Tibial artery (tissue), 4 donors: ENCODE measurements at regions not wholly inside any gene's neighbourhood (a gene's known extent, or its start where the extent isn't known, plus 50 kb on each side); places are given as distances from the start of the nearest gene placed in this dataset.
A peak's percentile ranks its signal among the peaks of the same experiment; 100 is the strongest.

Source experiments
- DNase-seq, 2 donors: peaks; one replicate each; pipeline ENCODE4 v3.0.0-alpha.2; 2019
- H3K27ac ChIP-seq, 2 donors: fragments of 200-600 bp; sonication (generic) in 1 of 2; 1 replicate in 1 of 2; 2 replicates in 1 of 2; pipeline ENCODE4 v1.5.1; 2018 to 2019; ENCODE audit warnings: mild to moderate bottlenecking in 1 of 2
- H3K27me3 ChIP-seq, 2 donors: fragments of 200-600 bp; sonication (generic) in 1 of 2; one replicate each; pipeline versions ENCODE4 v1.5.1 to v1.6.0; 2016 to 2019
- H3K36me3 ChIP-seq, 3 donors: fragments of 200-600 bp; sonication (generic) in 2 of 3; one replicate each; pipeline ENCODE4 v1.5.1; 2016 to 2019; ENCODE audit warnings: mild to moderate bottlenecking in 2 of 3
- H3K4me1 ChIP-seq, 4 donors: fragments of 200-600 bp; sonication (generic) in 2 of 4; 1 replicate in 3 of 4; 2 replicates in 1 of 4; pipeline ENCODE4 v1.5.1; 2016 to 2019
- H3K4me3 ChIP-seq, 2 donors: fragments of 200-600 bp; sonication (generic) in 1 of 2; 1 replicate in 1 of 2; 2 replicates in 1 of 2; pipeline ENCODE4 v1.5.1; 2018 to 2019; ENCODE audit warnings: mild to moderate bottlenecking in 2 of 2
- H3K9me3 ChIP-seq, 3 donors: fragments of 200-600 bp; sonication (generic) in 1 of 3; one replicate each; pipeline ENCODE4 v1.5.1; 2016 to 2019
- intact Hi-C: fragments of 100-400 bp; cut with DNase I; formaldehyde crosslinking; loops from one replicate; pipeline ENCODE4 v1.15.0; 2023; ENCODE audit warnings: low total_unique reads
- TF ChIP-seq, protein P1 (sequence below), 2 experiments: fragments of 200-600 bp in 1 of 2; fragments of 450-650 bp in 1 of 2; IDR thresholded peaks; one replicate each; pipeline ENCODE4 v1.5.1; 2017 to 2019; ENCODE audit warnings: antibody characterized with exemption in 2 of 2, mild to moderate bottlenecking in 1 of 2, moderate library complexity in 1 of 2

DNA sequence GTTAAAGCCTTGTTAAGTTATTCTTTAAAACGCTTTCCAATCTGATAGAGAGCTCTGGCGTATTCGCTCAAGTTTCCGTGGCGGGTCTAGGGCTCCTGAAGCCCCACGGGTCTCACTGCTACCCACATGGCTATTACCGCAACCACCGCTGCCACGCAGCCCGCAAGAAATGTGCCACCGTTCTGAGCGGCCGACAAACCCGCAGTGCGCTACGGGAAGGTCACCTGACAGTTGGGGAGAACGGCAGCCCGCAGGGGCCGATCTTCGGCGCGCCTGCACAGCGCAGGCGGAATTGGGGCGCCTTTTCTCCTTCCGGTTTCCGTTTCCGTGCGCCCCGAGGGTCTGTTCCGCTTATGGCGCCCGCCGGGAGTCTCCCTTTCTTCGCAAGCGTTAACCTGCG is 76.6 kb upstream of the SNRPN start:
- no peak for DNase-seq
- Histone ChIP-seq H3K36me3 (no peaks in the 10 kb centered on the region), H3K27ac (peak overlapping the region; percentile 21 to 23), H3K4me3 (peak overlapping the region; percentile 42 to 48), H3K4me1 (no peaks in the 10 kb centered on the region), H3K27me3 (no peaks in the 10 kb centered on the region), H3K9me3 (peaks cover 0 to 5% (median 0%) of the 10 kb centered on the region in 3 donors)
- TF ChIP-seq, protein P1, sequence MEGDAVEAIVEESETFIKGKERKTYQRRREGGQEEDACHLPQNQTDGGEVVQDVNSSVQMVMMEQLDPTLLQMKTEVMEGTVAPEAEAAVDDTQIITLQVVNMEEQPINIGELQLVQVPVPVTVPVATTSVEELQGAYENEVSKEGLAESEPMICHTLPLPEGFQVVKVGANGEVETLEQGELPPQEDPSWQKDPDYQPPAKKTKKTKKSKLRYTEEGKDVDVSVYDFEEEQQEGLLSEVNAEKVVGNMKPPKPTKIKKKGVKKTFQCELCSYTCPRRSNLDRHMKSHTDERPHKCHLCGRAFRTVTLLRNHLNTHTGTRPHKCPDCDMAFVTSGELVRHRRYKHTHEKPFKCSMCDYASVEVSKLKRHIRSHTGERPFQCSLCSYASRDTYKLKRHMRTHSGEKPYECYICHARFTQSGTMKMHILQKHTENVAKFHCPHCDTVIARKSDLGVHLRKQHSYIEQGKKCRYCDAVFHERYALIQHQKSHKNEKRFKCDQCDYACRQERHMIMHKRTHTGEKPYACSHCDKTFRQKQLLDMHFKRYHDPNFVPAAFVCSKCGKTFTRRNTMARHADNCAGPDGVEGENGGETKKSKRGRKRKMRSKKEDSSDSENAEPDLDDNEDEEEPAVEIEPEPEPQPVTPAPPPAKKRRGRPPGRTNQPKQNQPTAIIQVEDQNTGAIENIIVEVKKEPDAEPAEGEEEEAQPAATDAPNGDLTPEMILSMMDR (IDR thresholded peaks at IDR 0.05): no peak
- intact Hi-C loops: no loop called here

DNA sequence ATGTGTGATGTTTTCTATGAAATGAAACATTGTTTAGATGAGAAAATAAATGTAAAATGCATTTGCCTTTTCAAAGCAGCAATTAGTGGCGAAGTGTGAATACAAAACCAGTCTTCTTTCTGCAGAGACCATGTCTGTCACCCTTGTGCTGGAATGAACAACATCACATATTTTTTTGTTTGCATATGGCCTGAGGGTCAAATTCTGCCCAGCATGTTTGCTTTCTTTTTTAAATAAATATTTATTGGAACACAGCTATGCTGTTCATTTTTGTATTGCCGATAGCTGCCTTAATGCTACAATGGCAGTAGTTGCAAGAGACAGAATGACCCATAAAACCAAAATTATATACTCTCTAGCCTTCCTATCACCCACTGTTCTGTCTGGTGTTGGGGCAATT is 75.3 kb upstream of the SNRPN start:
- H3K27ac ChIP-seq: no peak overlapping the region
- H3K4me1 ChIP-seq: no peaks in the 10 kb centered on the region
- no peak overlapping the region for H3K4me3 ChIP-seq
- no peaks in the 10 kb centered on the region for H3K27me3 ChIP-seq
- no peaks in the 10 kb centered on the region for H3K36me3 ChIP-seq
- intact Hi-C loops: no loop called here
- no peak for DNase-seq
- peaks cover 0 to 5% (median 0%) of the 10 kb centered on the region in 3 donors for H3K9me3 ChIP-seq
- TF ChIP-seq, protein P1 (IDR thresholded peaks at IDR 0.05): no peak

DNA sequence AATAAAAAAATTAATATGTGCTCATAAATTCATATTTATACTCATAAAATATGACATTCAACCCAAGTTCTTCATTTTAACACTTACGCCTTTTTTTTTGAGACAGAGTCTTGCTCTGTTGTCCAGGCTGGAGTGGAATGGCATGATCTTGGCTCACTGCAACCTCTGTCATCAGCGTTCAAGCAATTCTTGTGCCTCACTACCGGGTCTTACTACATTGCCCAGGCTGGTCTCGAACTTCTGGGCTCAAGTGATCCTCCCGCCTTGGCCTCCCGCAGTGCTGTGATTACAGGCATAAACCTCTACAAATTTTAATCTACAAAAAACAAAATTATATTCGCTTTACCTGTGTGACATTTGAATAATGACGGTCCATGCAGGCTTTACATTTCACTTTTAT is 74.1 kb upstream of the SNRPN start:
- H3K4me3 ChIP-seq: no peak overlapping the region
- H3K4me1 ChIP-seq: no peaks in the 10 kb centered on the region
- H3K27me3 ChIP-seq: no peaks in the 10 kb centered on the region
- intact Hi-C loops: no loop called here
- no peak for DNase-seq
- TF ChIP-seq, protein P1 (IDR thresholded peaks at IDR 0.05): no peak
- no peaks in the 10 kb centered on the region for H3K36me3 ChIP-seq
- H3K27ac ChIP-seq: no peak overlapping the region
- peaks cover 0 to 5% (median 0%) of the 10 kb centered on the region in 3 donors for H3K9me3 ChIP-seq

DNA sequence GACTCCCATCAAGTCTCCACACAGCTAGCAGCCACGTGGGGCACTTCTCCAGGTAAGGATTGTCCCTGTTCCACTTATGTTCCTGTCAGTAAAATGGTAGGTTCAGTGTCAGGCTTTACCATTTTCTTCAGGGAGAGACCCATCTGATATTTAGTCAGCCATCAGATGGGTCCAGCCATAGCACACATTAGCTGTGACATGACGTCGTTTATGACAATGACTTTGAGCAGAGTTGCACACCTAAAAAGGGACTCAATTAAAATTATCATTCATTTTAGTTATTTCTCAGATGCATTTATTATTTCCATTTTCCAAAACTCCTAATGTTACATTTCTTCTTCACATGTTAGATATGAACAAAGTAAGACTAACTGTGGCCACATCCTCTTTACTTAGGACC is 68.2 kb upstream of the SNRPN start:
- intact Hi-C loops: no loop called here
- no peaks in the 10 kb centered on the region for H3K4me1 ChIP-seq

DNA sequence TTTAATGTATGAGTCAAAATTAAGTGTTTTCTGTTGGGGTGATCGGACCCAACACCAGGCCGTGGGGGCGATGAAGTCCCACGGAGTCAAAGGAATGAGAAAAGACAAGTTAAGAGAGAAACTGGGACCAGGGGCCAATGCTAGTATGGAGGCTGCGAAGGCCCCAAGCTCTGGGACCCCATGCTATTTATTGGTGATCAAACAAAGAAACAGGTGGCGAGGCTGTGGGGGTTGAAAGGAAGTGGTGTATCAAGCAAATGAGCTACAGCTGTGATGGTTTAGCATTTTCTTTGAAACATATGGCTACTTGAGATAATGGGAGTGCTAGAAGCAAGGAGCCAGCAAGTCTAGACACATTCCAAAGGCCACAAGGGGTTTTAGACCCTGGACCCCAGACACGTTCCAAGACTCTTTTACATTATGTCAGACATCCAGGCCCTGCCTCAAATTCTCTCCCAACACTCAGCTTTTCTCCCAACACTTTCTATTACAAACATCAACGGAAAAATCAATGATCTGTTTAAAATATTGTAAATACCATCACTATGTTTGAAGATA is 56.0 kb upstream of the SNRPN start:
- TF ChIP-seq, protein P1 (IDR thresholded peaks at IDR 0.05): no peak
- intact Hi-C loops: no loop called here

More for the DNA sequence above, 68.2 kb upstream of the SNRPN start:
- no peaks in the 10 kb centered on the region for H3K9me3 ChIP-seq
- TF ChIP-seq, protein P1 (IDR thresholded peaks at IDR 0.05): no peak
- no peak overlapping the region for H3K4me3 ChIP-seq
- DNase-seq: no peak
- no peaks in the 10 kb centered on the region for H3K27me3 ChIP-seq
- H3K36me3 ChIP-seq: no peaks in the 10 kb centered on the region
- no peak overlapping the region for H3K27ac ChIP-seq

DNA sequence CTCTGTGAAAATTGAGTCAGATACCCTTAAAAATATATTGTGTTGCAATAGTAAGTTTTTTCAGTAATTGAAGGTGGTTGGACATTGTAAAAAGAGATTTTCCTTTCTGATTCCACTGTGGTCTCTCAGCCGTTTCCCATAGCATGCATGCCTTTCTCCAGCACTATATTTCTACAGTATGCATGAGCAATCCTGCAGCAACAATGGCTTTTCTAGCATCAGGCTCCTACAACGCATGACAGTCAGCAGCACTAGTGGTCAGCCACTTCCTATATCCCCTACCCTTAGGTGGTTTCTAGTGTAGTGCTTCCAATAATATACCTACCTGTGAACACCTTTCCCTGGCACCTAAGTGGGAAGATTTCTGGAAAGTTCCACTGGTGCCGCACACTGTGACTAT is 55.4 kb upstream of the SNRPN start:
- Histone ChIP-seq H3K4me1 (no peaks in the 10 kb centered on the region), H3K27me3 (no peaks in the 10 kb centered on the region), H3K36me3 (no peaks in the 10 kb centered on the region), H3K4me3 (no peak overlapping the region), H3K27ac (no peak overlapping the region), H3K9me3 (no peaks in the 10 kb centered on the region)
- DNase-seq: no peak
- TF ChIP-seq, protein P1 (IDR thresholded peaks at IDR 0.05): no peak
- intact Hi-C loops: no loop called here

More for the DNA sequence above, 56.0 kb upstream of the SNRPN start:
- Histone ChIP-seq H3K27me3 (no peaks in the 10 kb centered on the region), H3K4me1 (no peaks in the 10 kb centered on the region), H3K27ac (no peak overlapping the region), H3K9me3 (no peaks in the 10 kb centered on the region), H3K36me3 (no peaks in the 10 kb centered on the region), H3K4me3 (no peak overlapping the region)
- DNase-seq: no peak
